ENCODE measurements at regions not wholly inside any gene's neighbourhood (a gene's known extent, or its start where the extent isn't known, plus 50 kb on each side); places are given as distances from the start of the nearest gene placed in this dataset.

GRCh38 chr2:157059036-157059435 is 198.5 kb upstream of the GALNT5 start (continued):
- TF ChIP-seq HNF1A (IDR thresholded peaks at IDR 0.05; ENCODE audit: low read depth) (no peak), HNF1A (CRISPR knock-in tag; IDR thresholded peaks at IDR 0.05; ENCODE audit: borderline replicate concordance) (no peak)

- Histone ChIP-seq H3K27me3 (ENCODE audit: control insufficient read depth in 1 of 2, insufficient read depth in 2 of 2, low read length in 2 of 2) (no peaks in the 10 kb centered on the region), H3K79me2 (ENCODE audit: insufficient read depth, low read length) (no peaks in the 10 kb centered on the region), H2AFZ (ENCODE audit: low read length) (no peak overlapping the region), H3K4me1 (ENCODE audit: insufficient read depth, low read length) (no peaks in the 10 kb centered on the region), H3K9ac (ENCODE audit: insufficient read depth, low read depth, low read length) (no peak overlapping the region), H3K9me3 (ENCODE audit: low read length) (no peaks in the 10 kb centered on the region), H3K4me3 (replicated peaks in 1 of 3; ENCODE audit: insufficient read depth in 1 of 3, low read depth in 2 of 3, low read length in 3 of 3) (no peak overlapping the region), H3K36me3 (replicated peaks in 1 of 2; ENCODE audit: control insufficient read depth in 1 of 2, insufficient read depth in 2 of 2, low read length in 2 of 2) (no peaks in the 10 kb centered on the region), H4K20me1 (ENCODE audit: insufficient read depth, low read length) (no peaks in the 10 kb centered on the region), H3K27ac (ENCODE audit: extremely low read length, insufficient read depth, low read length) (no peak overlapping the region), H3K4me2 (ENCODE audit: low read depth, low read length) (no peak overlapping the region)
- 0% methylated on average over 2 of the region's 2 CpGs for WGBS (ENCODE audit: low lambda C conversion rate)
- BruUV-seq (replicated peaks) = no TSS peak
- FAIRE-seq (no peak), ATAC-seq (no peak), DNase-seq (ENCODE audit: low spot score) (no peak)
- ChIA-PET CTCF (ENCODE audit: low intra/inter-chr PET ratio, low total read pairs) (no interaction called here), POLR2A (no interaction called here)
- intact Hi-C loops (cut with micrococcal nuclease; ENCODE audit: unreplicated experiment) = no loop called here
- in situ Hi-C loops (cut with HindIII; ENCODE audit: extremely low pct_ligation_motif_present, low pct_unique_long_range_greater_than_20kb) = no loop called here
- no peak for TF ChIP-seq ZNF180 (CRISPR knock-in tag; IDR thresholded peaks at IDR 0.05; ENCODE audit: borderline replicate concordance, low read depth)
- TF ChIP-seq SIN3A (IDR thresholded peaks at IDR 0.05; ENCODE audit: borderline replicate concordance, low read depth, low read length) = no peak
- no peak for TF ChIP-seq GATAD1 (CRISPR knock-in tag; IDR thresholded peaks at IDR 0.05)
- TF ChIP-seq ZNF556 (CRISPR knock-in tag; IDR thresholded peaks at IDR 0.05; ENCODE audit: borderline replicate concordance) = no peak
- no peak for TF ChIP-seq ZUFSP (CRISPR knock-in tag; IDR thresholded peaks at IDR 0.05; ENCODE audit: borderline replicate concordance)
- TF ChIP-seq MLLT10 (CRISPR knock-in tag; IDR thresholded peaks at IDR 0.05) = no peak
- no peak for TF ChIP-seq CBFB (CRISPR knock-in tag; IDR thresholded peaks at IDR 0.05)
- no peak for TF ChIP-seq FOXK1 (CRISPR knock-in tag; IDR thresholded peaks at IDR 0.05; ENCODE audit: borderline replicate concordance, low read depth)
- TF ChIP-seq ZNF496 (CRISPR knock-in tag; IDR thresholded peaks at IDR 0.05; ENCODE audit: insufficient replicate concordance) = no peak
- no peak for TF ChIP-seq ZBTB7B (CRISPR knock-in tag; IDR thresholded peaks at IDR 0.05)
- no peak for TF ChIP-seq PTBP1 (IDR thresholded peaks at IDR 0.05; ENCODE audit: low read depth, low read length, poor library complexity, severe bottlenecking)
- TF ChIP-seq CHD4 (IDR thresholded peaks at IDR 0.05; ENCODE audit: borderline replicate concordance, low read length) = no peak
- no peak for TF ChIP-seq CBX5 (CRISPR knock-in tag; IDR thresholded peaks at IDR 0.05; ENCODE audit: borderline replicate concordance)
- TF ChIP-seq PLSCR1 (CRISPR knock-in tag; IDR thresholded peaks at IDR 0.05; ENCODE audit: borderline replicate concordance) = no peak
- TF ChIP-seq REXO4 (CRISPR knock-in tag; IDR thresholded peaks at IDR 0.05; ENCODE audit: borderline replicate concordance) = no peak
- TF ChIP-seq ZNF563 (CRISPR knock-in tag; IDR thresholded peaks at IDR 0.05) = no peak
Measured at GRCh38 chr2:157061799-157062198, 195.7 kb upstream of the GALNT5 start.

Data from HepG2 (cell line).